GM12872 (cell line): ENCODE measurements at regions not wholly inside any gene's neighbourhood (a gene's known extent, or its start where the extent isn't known, plus 50 kb on each side); places are given as distances from the start of the nearest gene placed in this dataset.

Source experiments
- TF ChIP-seq, protein P1 (sequence below): IDR thresholded peaks from 3 replicates; pipeline ENCODE4 v1.5.1; 2011; ENCODE audit warnings: low read depth, mild to moderate bottlenecking, low read length, moderate library complexity; ENCODE audit not compliant: insufficient read depth

DNA sequence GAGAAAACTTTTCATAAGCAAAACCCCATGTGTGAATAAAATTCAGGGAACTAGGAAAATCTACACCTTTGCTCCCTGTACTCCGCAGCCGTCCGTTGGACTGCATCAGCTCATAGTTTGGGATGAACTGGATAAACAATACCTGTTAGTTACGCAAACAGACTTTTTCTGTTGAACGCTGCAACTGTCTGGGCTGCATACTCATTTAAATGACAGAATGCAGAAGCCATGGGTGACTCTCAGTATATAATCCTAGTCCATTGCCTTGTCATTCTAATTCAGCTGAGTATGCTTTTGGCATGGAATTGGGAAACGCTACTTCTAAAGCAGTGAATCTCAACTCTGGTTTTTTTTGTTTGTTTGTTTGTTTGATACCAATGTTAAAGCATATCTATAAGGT lies 151.6 kb downstream of the SLITRK1 start:
- TF ChIP-seq, protein P1, sequence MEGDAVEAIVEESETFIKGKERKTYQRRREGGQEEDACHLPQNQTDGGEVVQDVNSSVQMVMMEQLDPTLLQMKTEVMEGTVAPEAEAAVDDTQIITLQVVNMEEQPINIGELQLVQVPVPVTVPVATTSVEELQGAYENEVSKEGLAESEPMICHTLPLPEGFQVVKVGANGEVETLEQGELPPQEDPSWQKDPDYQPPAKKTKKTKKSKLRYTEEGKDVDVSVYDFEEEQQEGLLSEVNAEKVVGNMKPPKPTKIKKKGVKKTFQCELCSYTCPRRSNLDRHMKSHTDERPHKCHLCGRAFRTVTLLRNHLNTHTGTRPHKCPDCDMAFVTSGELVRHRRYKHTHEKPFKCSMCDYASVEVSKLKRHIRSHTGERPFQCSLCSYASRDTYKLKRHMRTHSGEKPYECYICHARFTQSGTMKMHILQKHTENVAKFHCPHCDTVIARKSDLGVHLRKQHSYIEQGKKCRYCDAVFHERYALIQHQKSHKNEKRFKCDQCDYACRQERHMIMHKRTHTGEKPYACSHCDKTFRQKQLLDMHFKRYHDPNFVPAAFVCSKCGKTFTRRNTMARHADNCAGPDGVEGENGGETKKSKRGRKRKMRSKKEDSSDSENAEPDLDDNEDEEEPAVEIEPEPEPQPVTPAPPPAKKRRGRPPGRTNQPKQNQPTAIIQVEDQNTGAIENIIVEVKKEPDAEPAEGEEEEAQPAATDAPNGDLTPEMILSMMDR = no peak

DNA sequence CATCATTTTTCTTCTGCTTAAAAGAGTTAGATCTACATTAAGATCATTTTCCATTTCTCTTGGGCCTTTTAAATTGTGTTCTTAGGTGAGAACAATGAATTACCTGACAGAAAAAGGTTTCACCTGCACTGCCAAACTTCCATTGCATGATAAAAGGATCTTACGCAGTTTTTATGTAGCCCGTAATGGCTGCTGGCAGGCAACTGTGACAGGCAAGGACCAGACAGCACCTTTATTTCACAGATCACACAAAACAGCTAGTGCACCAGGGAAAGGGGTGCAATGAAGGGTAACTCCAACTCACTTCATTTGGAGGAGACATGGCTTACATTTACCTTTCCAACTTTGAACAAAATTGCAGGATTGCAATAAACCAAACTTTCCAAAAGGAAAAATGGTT lies 159.8 kb downstream of the SLITRK1 start:
- TF ChIP-seq, protein P1 = no peak

DNA sequence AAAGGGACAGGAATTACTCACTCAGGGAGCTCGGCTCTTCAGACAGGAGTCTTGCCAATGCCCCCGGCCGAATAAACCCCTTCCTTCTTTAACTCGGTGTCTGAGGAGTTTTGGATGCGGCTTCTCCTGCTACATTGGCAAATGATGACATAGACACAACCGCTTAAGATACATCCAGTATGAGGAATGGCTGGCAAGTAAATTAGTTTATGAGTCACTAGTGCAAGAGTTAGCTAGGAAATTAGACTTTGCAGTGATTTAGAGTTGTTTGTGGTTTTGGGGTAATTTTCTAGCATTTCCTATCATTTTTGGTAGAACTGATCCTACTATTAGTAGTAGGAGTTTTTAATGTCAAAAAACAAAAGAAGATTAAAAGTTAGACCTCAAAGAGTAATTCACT lies 166.2 kb downstream of the SLITRK1 start:
- TF ChIP-seq, protein P1 = no peak

DNA sequence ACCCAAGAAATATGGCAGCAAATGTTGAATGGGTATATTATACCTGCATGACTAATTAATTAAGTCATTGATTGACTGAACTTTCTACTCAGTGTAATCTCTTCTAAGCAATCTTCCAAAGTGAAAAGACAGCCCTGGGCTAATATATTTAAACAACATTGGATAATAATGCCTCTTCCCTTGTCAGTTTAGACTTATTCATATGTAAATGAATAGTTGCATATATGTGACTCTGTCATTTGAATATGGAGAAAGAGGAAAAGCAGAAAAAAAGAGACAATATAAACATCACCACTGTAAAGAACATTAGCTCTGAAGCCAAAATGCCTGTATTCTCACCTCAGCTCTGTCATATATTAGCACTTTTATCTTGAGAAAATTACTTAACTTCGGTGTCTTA lies 168.0 kb downstream of the SLITRK1 start:
- TF ChIP-seq, protein P1 = no peak

DNA sequence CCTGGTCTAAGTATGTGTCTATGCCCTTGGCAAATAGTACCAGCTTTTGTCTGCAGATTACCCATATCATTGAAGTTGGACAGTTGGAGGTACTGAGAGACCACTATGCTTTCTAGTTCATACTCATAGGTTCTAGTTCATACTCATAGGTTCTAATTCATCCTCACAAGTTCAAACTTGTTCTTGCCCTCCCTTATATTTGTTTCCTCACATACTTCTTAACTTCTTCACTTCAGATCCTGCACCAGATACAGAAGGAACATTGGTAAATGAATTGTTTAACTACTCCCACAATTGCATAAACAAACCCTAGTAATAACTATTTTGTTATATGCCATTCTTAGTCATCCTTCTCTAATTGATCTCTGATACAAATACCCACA lies 172.2 kb downstream of the SLITRK1 start:
- TF ChIP-seq, protein P1 = no peak

- TF ChIP-seq, protein P1 = no peak
Measured at GRCh38 chr13:83709426-83710132, 172.7 kb downstream of the SLITRK1 start.

- TF ChIP-seq, protein P1 = no peak
Measured at GRCh38 chr13:83702021-83702420, 180.3 kb downstream of the SLITRK1 start.

- TF ChIP-seq, protein P1 = no peak
Measured at GRCh38 chr13:83692800-83693199, 189.5 kb downstream of the SLITRK1 start.
